Activated naive CD4-positive, alpha-beta T cell treated with anti-CD3 and anti-CD28 coated beads, Interleukin-2, amount 50 U/mL, for 24 hours (primary cell): ENCODE measurements at regions not wholly inside any gene's neighbourhood (a gene's known extent, or its start where the extent isn't known, plus 50 kb on each side); places are given as distances from the start of the nearest gene placed in this dataset.

Experiments used
- H3K27ac Mint-ChIP-seq: one replicate; pipeline ENCODE4 v1.8.0; 2021; ENCODE audit warnings: mild to moderate bottlenecking, mixed read lengths
- H3K27me3 Mint-ChIP-seq: one replicate; pipeline ENCODE4 v1.8.0; 2021; ENCODE audit warnings: mixed read lengths
- H3K36me3 Mint-ChIP-seq: one replicate; pipeline ENCODE4 v1.8.0; 2021; ENCODE audit warnings: mixed read lengths
- H3K4me1 Mint-ChIP-seq: one replicate; pipeline ENCODE4 v1.8.0; 2021; ENCODE audit warnings: mixed read lengths
- H3K4me3 Mint-ChIP-seq: one replicate; pipeline ENCODE4 v1.8.0; 2021; ENCODE audit warnings: mild to moderate bottlenecking, mixed read lengths
- H3K9me3 Mint-ChIP-seq: one replicate; pipeline ENCODE4 v1.8.0; 2021; ENCODE audit warnings: mixed read lengths

GRCh38 chr5:68886814-68887213 lies 207.0 kb upstream of the SLC30A5 start:
- no peaks in the 10 kb centered on the region for H3K27me3 Mint-ChIP-seq
- no peaks in the 10 kb centered on the region for H3K9me3 Mint-ChIP-seq
- no peak overlapping the region for H3K4me3 Mint-ChIP-seq
- H3K4me1 Mint-ChIP-seq, result peaks cover 32% of the 10 kb centered on the region
- no peak overlapping the region for H3K27ac Mint-ChIP-seq
- no peaks in the 10 kb centered on the region for H3K36me3 Mint-ChIP-seq

- no peak overlapping the region for H3K4me3 Mint-ChIP-seq
- H3K27ac Mint-ChIP-seq, result no peak overlapping the region
- peaks cover 40% of the 10 kb centered on the region for H3K4me1 Mint-ChIP-seq
- no peaks in the 10 kb centered on the region for H3K9me3 Mint-ChIP-seq
- no peaks in the 10 kb centered on the region for H3K36me3 Mint-ChIP-seq
- H3K27me3 Mint-ChIP-seq, result no peaks in the 10 kb centered on the region
Measured at GRCh38 chr5:68891718-68892117, 202.1 kb upstream of the SLC30A5 start.

- Mint-ChIP-seq H3K36me3 (no peaks in the 10 kb centered on the region), H3K4me3 (no peak overlapping the region), H3K27me3 (no peaks in the 10 kb centered on the region), H3K4me1 (peaks cover 40% of the 10 kb centered on the region), H3K9me3 (no peaks in the 10 kb centered on the region), H3K27ac (no peak overlapping the region)
Measured at GRCh38 chr5:68894673-68895072, 199.1 kb upstream of the SLC30A5 start.

- no peaks in the 10 kb centered on the region for H3K9me3 Mint-ChIP-seq
- H3K4me1 Mint-ChIP-seq, result peaks cover 21% of the 10 kb centered on the region
Measured at GRCh38 chr5:68898951-68899471, 194.8 kb upstream of the SLC30A5 start.

GRCh38 chr5:68911840-68912690 lies 181.7 kb upstream of the SLC30A5 start:
- no peaks in the 10 kb centered on the region for H3K27me3 Mint-ChIP-seq
- no peaks in the 10 kb centered on the region for H3K4me1 Mint-ChIP-seq
- no peaks in the 10 kb centered on the region for H3K9me3 Mint-ChIP-seq
- H3K27ac Mint-ChIP-seq, result no peak overlapping the region
- H3K4me3 Mint-ChIP-seq, result no peak overlapping the region
- no peaks in the 10 kb centered on the region for H3K36me3 Mint-ChIP-seq

More at GRCh38 chr5:68898951-68899471, 194.8 kb upstream of the SLC30A5 start:
- Mint-ChIP-seq H3K4me3 (no peak overlapping the region), H3K27ac (no peak overlapping the region), H3K36me3 (no peaks in the 10 kb centered on the region), H3K27me3 (no peaks in the 10 kb centered on the region)

- Mint-ChIP-seq H3K4me3 (no peak overlapping the region), H3K36me3 (no peaks in the 10 kb centered on the region), H3K27me3 (no peaks in the 10 kb centered on the region), H3K4me1 (no peaks in the 10 kb centered on the region), H3K9me3 (no peaks in the 10 kb centered on the region), H3K27ac (no peak overlapping the region)
Measured at GRCh38 chr5:68915079-68915478, 178.7 kb upstream of the SLC30A5 start.

GRCh38 chr5:68918306-68918705 lies 175.5 kb upstream of the SLC30A5 start:
- Mint-ChIP-seq H3K4me3 (no peak overlapping the region), H3K9me3 (no peaks in the 10 kb centered on the region), H3K4me1 (no peaks in the 10 kb centered on the region), H3K27me3 (peaks cover 2% of the 10 kb centered on the region), H3K36me3 (no peaks in the 10 kb centered on the region), H3K27ac (no peak overlapping the region)

- Mint-ChIP-seq H3K36me3 (no peaks in the 10 kb centered on the region), H3K27ac (no peak overlapping the region), H3K4me3 (no peak overlapping the region), H3K27me3 (peaks cover 2% of the 10 kb centered on the region), H3K4me1 (no peaks in the 10 kb centered on the region), H3K9me3 (no peaks in the 10 kb centered on the region)
Measured at GRCh38 chr5:68919988-68920490, 173.8 kb upstream of the SLC30A5 start.

- Mint-ChIP-seq H3K36me3 (no peaks in the 10 kb centered on the region), H3K27me3 (peaks cover 2% of the 10 kb centered on the region), H3K4me1 (no peaks in the 10 kb centered on the region), H3K9me3 (no peaks in the 10 kb centered on the region), H3K4me3 (no peak overlapping the region), H3K27ac (no peak overlapping the region)
Measured at GRCh38 chr5:68920888-68921287, 172.9 kb upstream of the SLC30A5 start.

- no peak overlapping the region for H3K4me3 Mint-ChIP-seq
- no peaks in the 10 kb centered on the region for H3K36me3 Mint-ChIP-seq
- no peaks in the 10 kb centered on the region for H3K4me1 Mint-ChIP-seq
- H3K27me3 Mint-ChIP-seq, result peaks cover 2% of the 10 kb centered on the region
- no peaks in the 10 kb centered on the region for H3K9me3 Mint-ChIP-seq
- no peak overlapping the region for H3K27ac Mint-ChIP-seq
Measured at GRCh38 chr5:68922172-68922987, 171.4 kb upstream of the SLC30A5 start.

GRCh38 chr5:68924481-68925145 lies 169.2 kb upstream of the SLC30A5 start:
- H3K27ac Mint-ChIP-seq, result no peak overlapping the region
- no peak overlapping the region for H3K4me3 Mint-ChIP-seq
- H3K36me3 Mint-ChIP-seq, result no peaks in the 10 kb centered on the region
- no peaks in the 10 kb centered on the region for H3K9me3 Mint-ChIP-seq
- H3K27me3 Mint-ChIP-seq, result peaks cover 2% of the 10 kb centered on the region
- no peaks in the 10 kb centered on the region for H3K4me1 Mint-ChIP-seq

GRCh38 chr5:68928617-68929302 lies 165.1 kb upstream of the SLC30A5 start:
- Mint-ChIP-seq H3K4me3 (no peak overlapping the region), H3K36me3 (no peaks in the 10 kb centered on the region), H3K27me3 (no peaks in the 10 kb centered on the region), H3K9me3 (peaks cover 6% of the 10 kb centered on the region), H3K27ac (no peak overlapping the region), H3K4me1 (no peaks in the 10 kb centered on the region)

GRCh38 chr5:68930139-68930538 lies 163.7 kb upstream of the SLC30A5 start:
- Mint-ChIP-seq H3K4me3 (no peak overlapping the region), H3K27me3 (no peaks in the 10 kb centered on the region), H3K4me1 (no peaks in the 10 kb centered on the region), H3K27ac (no peak overlapping the region), H3K36me3 (no peaks in the 10 kb centered on the region), H3K9me3 (peaks cover 6% of the 10 kb centered on the region)

- H3K36me3 Mint-ChIP-seq, result no peaks in the 10 kb centered on the region
- H3K27me3 Mint-ChIP-seq, result peaks cover under 1% of the 10 kb centered on the region
- H3K4me1 Mint-ChIP-seq, result no peaks in the 10 kb centered on the region
- H3K27ac Mint-ChIP-seq, result no peak overlapping the region
- peaks cover 6% of the 10 kb centered on the region for H3K9me3 Mint-ChIP-seq
- no peak overlapping the region for H3K4me3 Mint-ChIP-seq
Measured at GRCh38 chr5:68932830-68933434, 160.9 kb upstream of the SLC30A5 start.
